ENCODE measurements at regions not wholly inside any gene's neighbourhood (a gene's known extent, or its start where the extent isn't known, plus 50 kb on each side); places are given as distances from the start of the nearest gene placed in this dataset.
A peak's percentile ranks its signal among the peaks of the same experiment; 100 is the strongest.

GRCh38 chr3:178284181-178284580 lies 252.1 kb upstream of the KCNMB2 start:
- no peak for DNase-seq

DNA sequence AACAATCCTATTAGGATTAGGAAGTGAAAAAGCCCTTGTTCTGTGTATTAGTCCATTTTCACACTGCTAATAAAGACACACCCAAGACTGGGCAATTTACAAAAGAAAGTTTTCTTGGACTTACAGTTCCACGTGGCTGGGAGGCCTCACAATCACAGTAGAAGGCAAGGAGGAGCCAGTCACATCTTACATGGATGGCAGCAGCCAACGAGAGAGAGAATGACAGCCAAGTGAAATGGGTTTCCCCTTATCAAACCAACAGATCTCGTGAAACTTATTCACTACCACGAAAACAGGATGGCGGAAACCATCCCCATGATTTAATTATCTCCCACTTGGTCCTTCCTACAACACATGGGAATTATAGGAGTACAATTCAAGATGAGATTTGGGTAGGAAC lies 248.2 kb upstream of the KCNMB2 start:
- no peak for DNase-seq

DNA sequence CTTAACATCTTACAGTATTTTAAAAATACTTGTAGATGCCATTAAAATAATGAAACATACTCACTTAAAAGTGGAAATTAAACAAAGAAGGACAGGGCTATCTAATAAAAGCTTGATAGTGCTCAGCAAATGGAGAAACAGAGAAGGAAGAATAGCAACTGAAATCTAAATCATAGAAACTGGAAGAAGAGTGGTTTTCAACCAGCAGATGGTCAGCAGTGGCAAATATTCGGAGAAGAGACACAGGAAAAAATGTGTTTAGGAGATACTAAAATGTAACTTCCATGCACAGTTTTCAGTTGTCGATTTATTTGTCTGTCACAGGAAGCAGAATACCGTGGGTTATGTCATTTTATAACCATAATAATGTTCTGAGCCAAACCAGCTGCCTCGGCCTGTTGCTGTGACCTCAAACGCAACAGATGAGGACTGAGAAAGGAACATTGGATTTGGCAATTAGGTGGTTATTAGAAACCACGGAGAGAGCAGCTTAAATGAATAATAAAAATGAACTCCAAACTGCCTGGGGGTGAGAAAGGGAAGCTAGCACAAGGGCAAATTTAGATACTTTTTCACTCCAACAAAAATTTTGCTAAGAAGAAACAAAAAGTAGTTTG lies 246.6 kb upstream of the KCNMB2 start:
- no peak for DNase-seq

DNA sequence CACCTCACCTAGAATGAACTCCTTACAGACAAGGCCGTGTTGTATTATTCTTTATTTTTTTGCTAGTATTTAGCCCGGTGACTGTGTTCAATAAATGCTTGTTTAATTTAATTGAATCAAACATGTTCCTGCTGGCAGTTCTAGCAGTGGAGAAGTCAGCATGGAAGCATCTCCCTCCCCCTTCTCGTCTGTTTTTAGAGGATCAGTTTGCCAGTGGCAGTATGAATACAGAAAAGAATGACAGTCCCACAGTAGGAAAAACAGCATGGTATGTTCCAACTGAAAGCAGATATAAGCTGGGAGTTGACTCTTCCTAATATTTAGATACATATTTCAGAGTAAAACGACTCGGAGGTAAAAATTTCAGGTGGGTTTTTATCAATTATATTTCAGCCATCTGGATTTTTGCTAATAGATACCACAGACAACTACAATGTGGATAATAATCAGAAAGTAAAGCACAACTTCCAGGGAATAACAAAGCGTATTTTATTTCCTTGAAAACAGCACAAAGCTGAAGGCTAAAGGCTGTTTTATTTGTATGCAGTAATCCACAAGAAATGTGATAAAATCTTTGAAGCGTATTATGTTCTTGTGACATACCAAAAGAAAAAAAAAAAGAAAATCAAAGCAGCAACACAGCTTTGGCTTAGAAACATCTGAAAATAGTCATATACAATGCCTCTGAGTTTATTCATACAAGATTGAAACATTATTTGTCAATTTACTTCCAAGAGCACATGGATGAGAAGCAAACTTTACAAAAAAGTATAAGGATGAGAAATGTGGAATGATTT lies 244.5 kb upstream of the KCNMB2 start:
- DNase-seq, result peak; percentile 29

DNA sequence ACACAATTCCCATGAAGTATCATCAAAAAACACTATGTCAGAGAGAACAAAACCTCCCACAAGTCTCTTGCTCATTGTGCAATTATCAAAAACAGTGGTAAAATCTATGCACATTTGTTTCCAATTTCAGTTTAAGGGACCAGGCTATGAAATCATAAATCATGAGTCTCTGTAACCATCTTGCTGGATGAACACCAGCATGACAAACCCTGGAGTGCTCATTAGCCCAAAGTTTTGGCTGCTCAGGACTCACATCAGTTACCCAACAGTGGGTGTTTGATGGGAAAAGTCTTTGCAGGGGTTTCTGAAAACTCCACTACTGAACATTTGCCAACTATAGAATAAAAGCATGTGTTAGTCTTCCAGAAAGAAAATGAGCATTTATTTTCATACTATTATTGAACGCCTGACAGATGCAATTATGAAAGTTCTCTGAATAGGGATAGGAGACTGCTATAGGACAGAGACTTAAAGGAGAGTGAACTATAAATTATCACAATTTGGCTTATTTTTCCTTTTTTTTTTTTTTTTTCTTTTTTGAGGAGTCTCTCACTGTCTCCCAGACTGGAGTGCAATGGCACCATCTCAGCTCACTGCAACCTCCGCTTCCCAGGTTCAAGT lies 240.8 kb upstream of the KCNMB2 start:
- DNase-seq, result peak; percentile 50

DNA sequence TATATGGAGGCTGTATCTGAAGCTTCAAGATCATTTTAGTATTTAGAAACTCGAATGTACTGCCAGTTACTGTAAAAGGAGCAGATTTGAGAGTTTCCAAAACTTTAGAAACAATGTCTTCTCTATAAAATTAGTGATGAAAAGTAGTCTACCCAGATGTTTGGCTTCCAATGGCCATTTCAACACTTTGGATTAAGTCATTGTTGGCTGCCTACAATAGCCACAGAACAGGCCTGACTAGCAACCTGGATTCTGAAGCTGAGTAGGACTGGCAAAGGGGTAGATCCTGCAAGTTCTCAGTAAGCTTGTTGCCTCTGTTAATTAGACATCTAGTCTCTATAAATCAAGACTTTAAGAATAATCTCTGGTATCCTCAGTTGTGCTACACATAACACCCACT lies 239.0 kb upstream of the KCNMB2 start:
- DNase-seq, result no peak

DNA sequence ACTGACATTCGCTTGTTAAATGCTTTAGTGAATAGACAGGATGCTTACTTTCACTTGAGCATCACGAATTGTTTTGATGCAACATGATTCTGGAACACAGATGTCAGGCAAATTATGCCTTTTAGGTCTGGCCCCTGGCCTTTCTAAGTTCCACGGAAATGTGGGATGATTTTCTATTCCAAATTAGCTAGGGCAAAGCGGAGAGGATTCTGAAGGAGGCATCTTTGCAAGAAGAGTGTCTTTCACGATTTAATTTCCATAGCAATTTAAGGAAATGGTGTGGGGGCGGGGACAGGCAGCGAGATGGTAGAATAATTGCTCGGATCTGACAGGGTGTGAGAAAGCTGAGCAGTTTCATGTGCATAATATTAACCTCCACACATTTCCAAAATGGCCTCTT lies 238.5 kb upstream of the KCNMB2 start:
- no peak for DNase-seq

- DNase-seq, result no peak
These were observed 235.7 kb upstream of the KCNMB2 start for GRCh38 chr3:178300441-178300959.

DNA sequence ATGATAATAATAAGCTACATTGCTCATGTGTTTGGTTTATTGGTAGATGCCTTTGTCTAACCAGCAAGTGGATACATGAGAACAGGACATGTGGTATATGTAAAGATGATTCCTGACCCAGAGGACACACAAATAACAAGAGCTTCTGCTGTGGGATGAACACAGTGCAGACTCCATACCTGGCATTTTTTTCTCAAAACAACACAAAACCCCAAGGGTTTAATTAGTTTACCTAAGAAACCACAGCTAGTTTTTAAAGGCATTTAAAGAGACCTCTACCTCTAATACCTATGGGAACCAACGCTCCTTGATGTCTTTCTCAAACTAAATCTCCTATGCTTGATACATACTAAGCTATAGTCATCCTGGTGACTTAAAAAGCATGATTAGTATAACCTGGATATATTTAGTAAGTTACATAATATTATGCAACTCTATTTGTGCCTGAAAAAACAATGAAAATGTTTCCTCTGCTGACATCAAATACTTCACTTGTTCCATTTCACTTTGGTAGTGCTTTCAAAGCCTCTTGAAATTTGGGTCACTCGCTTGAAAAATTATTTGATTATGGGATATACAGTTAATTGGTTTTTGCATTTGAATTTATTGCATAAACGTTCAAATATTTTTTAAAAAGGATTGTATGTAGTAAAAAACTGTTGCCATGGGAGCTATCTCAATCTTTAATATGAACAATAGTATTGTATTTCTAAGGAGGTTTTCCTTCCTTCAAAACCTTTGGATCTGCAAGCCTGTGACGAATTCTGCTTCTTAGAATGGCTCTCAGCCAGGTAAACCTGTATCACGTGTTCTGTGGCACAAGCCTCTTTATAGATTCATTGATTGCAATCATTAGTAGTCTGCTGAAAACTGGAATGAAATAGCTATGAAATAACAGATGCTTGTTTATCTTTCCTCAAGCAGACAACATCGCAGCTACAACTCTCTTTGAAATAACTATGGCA lies 233.0 kb upstream of the KCNMB2 start:
- no peak for DNase-seq

GRCh38 chr3:178304758-178305467 lies 231.3 kb upstream of the KCNMB2 start:
- peak; percentile 80 for DNase-seq

- DNase-seq, result peak; percentile 17
These were observed 229.7 kb upstream of the KCNMB2 start for GRCh38 chr3:178306432-178307115.

DNA sequence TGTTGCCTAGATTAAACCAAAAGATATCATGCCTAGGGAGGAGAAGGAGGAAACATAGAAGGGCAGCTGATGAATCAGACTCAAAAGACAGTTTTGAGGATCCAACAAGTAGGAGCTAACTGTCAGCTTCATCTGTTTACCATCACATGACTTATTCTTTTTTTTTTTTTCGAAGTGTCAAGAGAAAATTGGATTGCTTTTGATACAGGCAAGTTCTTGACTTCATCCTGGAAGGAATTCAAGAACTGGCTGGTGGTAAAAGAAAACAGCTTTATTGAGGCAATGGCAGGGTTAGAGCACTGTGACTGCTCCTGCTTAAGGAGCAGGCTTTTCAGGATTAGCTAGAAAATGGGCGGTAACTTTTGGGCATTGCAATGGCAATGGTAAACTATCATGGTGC lies 227.5 kb upstream of the KCNMB2 start:
- peak; percentile 17 for DNase-seq

- no peak for DNase-seq
These were observed 225.3 kb upstream of the KCNMB2 start for GRCh38 chr3:178310949-178311348.

DNA sequence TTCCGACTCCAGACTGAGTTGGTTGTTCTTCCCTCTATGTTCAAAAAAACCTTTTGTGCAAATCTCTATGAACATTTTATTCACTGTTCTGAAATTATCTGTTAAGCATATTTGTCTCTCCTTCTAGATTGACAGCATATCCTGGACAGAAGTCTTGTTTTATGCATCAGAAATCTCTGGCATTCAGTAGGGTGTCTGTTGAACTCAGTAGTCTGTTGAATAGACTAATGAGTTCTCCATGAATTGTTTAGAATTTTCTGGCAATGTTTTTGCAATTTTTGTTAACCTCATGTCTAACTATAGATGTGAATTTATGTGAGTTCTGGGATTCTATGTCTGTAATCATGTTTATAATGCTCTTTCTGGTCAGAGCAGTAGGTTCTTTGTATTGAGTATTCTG lies 222.5 kb upstream of the KCNMB2 start:
- DNase-seq, result no peak

DNA sequence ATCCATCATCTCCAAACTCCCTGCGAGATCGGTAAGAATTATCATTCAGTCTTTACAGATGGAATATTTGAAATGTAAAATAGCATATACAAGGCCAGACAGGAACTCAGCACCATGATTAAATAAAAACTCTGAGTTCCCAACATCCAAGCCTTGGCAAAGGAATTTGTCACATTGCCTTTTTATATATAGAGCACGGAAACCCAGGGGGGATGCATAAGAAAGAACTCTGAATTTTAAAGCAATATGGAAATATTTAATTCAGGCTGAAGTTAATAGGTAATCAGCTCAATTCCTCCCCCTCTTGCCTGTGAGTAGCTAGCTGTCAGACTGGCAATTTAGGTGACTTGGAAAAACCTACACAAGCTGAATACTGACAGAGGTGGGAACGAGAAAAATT lies 217.9 kb upstream of the KCNMB2 start:
- DNase-seq, result no peak

- no peak for DNase-seq
These were observed 217.1 kb upstream of the KCNMB2 start for GRCh38 chr3:178318941-178319816.

DNA sequence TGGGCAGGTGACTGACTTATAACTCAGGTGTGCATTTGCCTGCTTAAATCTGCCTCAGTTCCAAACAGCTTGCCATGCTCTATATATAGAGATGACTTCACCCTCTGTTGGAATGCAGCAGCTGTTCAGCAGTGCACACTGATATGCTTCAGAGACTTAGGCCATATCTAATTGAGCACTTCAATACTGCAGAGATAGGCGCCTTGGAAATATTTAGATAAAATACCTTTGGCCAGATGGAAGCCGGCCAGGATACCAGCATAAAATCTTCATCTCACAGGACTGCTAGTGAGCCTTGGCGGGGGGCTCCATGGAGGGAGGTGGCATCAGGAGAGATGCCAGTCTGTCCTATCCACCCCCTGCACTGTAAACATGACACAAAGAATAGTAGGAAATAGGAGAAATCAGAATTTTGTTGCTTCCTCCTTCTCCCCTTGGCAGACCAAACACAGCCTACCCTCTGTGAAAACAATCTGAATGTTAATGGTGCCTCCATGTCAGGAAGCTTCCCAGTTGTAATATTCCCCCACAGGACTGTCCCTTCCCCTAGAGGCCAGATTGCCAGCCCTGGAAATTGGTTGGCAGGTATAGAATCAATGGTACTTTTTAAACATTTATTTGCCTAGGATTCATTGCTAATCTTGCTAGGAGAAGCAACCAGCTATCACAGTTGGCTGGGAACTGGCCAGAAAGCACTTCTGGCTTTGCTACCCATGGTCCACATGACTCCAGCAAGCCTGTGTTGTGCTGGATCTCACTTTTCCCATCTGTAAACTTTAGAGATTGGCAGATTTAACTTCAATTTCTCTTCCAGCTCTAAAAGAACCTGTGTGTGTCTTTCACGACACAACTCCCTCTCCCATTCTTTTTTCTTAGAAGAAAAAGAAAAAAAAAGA lies 215.5 kb upstream of the KCNMB2 start:
- DNase-seq, result peak; percentile 69

DNA sequence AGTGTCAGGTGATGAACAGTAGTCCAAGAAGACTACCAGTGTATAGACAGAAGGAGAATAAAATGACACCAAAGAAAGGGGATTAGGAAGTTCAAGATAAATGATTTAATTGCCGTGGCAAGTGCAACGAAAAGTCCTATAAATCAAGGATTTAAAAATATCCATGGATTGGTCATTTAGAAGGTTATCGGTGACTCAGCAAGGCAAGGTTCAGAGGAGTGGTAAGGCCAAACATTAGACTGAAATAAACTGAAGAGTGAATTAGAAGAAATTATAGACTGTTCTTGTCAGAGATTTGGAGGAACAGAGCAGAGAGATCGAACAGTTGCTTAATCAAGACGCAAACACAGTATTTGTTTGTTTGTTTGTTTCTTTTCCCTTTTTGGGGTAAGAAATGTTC lies 211.9 kb upstream of the KCNMB2 start:
- DNase-seq, result no peak

GRCh38 chr3:178325330-178325729 lies 210.9 kb upstream of the KCNMB2 start:
- peak; percentile 70 for DNase-seq

Measured in fibroblast of skin of back (primary cell).